Stomach (tissue), 8 donors: ENCODE measurements at regions not wholly inside any gene's neighbourhood (a gene's known extent, or its start where the extent isn't known, plus 50 kb on each side); places are given as distances from the start of the nearest gene placed in this dataset.

ENCODE experiments used
- DNase-seq, 2 donors: peaks; one replicate each; pipeline versions ENCODE4 v3.0.0 to v3.0.0-alpha.2; 2013 to 2019
- H3K27ac ChIP-seq, 5 donors: fragments of 200-600 bp in 4 of 5; sonication (generic) in 4 of 5; one replicate each; pipeline ENCODE4 v1.5.1; 2013 to 2019; ENCODE audit warnings: mild to moderate bottlenecking in 1 of 5, moderate library complexity in 1 of 5
- H3K27me3 ChIP-seq, 3 donors: fragments of 200-600 bp; sonication (generic); one replicate each; pipeline ENCODE4 v1.5.1; 2017 to 2019; ENCODE audit warnings: mixed run types in 1 of 3
- H3K36me3 ChIP-seq, 4 donors: fragments of 200-600 bp; sonication (generic); 1 replicate in 3 of 4; 2 replicates in 1 of 4; pipeline ENCODE4 v1.5.1; 2016 to 2019
- H3K4me1 ChIP-seq, 4 donors: fragments of 200-600 bp; sonication (generic); one replicate each; pipeline ENCODE4 v1.5.1; 2016 to 2019
- H3K4me3 ChIP-seq, 4 donors: fragments of 200-600 bp; sonication (generic) in 3 of 4; one replicate each; pipeline ENCODE4 v1.5.1; 2016 to 2019; ENCODE audit warnings: mild to moderate bottlenecking in 1 of 4
- H3K9me3 ChIP-seq, 4 donors: fragments of 200-600 bp; sonication (generic); one replicate each; pipeline ENCODE4 v1.5.1; 2016 to 2019
- EP300 ChIP-seq: sonication (generic); formaldehyde crosslinking; IDR thresholded peaks from one replicate; pipeline ENCODE4 v1.6.1; 2017; ENCODE audit warnings: antibody characterized with exemption
- POLR2A ChIP-seq, 4 donors: fragments of 450-650 bp; IDR thresholded peaks; one replicate each; pipeline ENCODE4 v1.6.1; 2016; ENCODE audit warnings: antibody characterized with exemption in 4 of 4, control low read depth in 2 of 4, mild to moderate bottlenecking in 1 of 4, moderate library complexity in 1 of 4
- POLR2AphosphoS5 ChIP-seq, 3 donors: sonication (generic); formaldehyde crosslinking; IDR thresholded peaks; one replicate each; pipeline ENCODE4 v1.6.1; 2016; ENCODE audit warnings: antibody characterized with exemption in 3 of 3
- WGBS, 5 donors: extraction: QIAGEN DNeasy Blood & Tissue Kit in 3 of 5; methylation state at CpG; one replicate each; pipeline versions ENCODE4 v1.1.5 to v1.1.7; 2013 to 2018; 5-methylcytosine and 5-hydroxymethylcytosine counted together
- intact Hi-C: fragments of 100-400 bp; cut with DNase I; formaldehyde crosslinking; loops from one replicate; pipeline ENCODE4 v1.15.1; 2023; ENCODE audit warnings: low total_unique reads
- TF ChIP-seq, protein P1 (sequence below), 7 experiments: fragments of 450-650 bp in 4 of 7; fragments of 200-600 bp in 3 of 7; sonication (generic) in 3 of 7; IDR thresholded peaks; one replicate each; pipeline ENCODE4 v1.5.1; 2016 to 2019; ENCODE audit warnings: antibody characterized with exemption in 7 of 7, control low read depth in 2 of 7, mild to moderate bottlenecking in 1 of 7
- donor health status: healthy with polysubstance abuse.
- donor health status: Bipolar disorder and iron deficiency.
- donor health status: healthy.

DNA sequence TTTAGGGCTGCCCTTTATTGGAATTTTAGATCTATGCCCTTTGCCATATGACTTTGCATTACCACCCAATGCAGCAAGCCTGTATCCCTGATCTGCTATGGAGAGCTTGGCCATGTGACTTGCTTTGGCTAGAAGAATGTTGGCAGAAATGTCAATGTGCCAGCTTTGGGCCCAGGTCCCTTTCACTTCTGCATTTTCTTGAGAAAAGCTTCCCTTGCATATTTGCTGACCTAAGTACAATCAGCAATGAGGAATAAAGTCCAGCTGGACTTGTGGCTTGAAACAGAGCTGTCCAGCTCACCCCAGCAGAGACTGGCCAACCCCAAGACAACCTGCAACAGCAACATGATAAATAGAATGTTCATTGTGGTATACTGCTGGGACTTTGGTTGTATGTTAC, 135.9 kb downstream of the PAH start:
- TF ChIP-seq, protein P1, sequence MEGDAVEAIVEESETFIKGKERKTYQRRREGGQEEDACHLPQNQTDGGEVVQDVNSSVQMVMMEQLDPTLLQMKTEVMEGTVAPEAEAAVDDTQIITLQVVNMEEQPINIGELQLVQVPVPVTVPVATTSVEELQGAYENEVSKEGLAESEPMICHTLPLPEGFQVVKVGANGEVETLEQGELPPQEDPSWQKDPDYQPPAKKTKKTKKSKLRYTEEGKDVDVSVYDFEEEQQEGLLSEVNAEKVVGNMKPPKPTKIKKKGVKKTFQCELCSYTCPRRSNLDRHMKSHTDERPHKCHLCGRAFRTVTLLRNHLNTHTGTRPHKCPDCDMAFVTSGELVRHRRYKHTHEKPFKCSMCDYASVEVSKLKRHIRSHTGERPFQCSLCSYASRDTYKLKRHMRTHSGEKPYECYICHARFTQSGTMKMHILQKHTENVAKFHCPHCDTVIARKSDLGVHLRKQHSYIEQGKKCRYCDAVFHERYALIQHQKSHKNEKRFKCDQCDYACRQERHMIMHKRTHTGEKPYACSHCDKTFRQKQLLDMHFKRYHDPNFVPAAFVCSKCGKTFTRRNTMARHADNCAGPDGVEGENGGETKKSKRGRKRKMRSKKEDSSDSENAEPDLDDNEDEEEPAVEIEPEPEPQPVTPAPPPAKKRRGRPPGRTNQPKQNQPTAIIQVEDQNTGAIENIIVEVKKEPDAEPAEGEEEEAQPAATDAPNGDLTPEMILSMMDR (IDR thresholded peaks at IDR 0.05): no peak
- TF ChIP-seq POLR2AphosphoS5 (IDR thresholded peaks at IDR 0.05): no peak
- no peak for TF ChIP-seq EP300
- no peak for TF ChIP-seq POLR2A (IDR thresholded peaks at IDR 0.05)
- H3K27ac ChIP-seq: no peak overlapping the region
- intact Hi-C loops: no loop called here
- H3K4me1 ChIP-seq: no peaks in the 10 kb centered on the region
- DNase-seq: no peak
- H3K9me3 ChIP-seq: no peaks in the 10 kb centered on the region
- H3K4me3 ChIP-seq: no peak overlapping the region
- no peaks in the 10 kb centered on the region for H3K36me3 ChIP-seq
- no peaks in the 10 kb centered on the region for H3K27me3 ChIP-seq

DNA sequence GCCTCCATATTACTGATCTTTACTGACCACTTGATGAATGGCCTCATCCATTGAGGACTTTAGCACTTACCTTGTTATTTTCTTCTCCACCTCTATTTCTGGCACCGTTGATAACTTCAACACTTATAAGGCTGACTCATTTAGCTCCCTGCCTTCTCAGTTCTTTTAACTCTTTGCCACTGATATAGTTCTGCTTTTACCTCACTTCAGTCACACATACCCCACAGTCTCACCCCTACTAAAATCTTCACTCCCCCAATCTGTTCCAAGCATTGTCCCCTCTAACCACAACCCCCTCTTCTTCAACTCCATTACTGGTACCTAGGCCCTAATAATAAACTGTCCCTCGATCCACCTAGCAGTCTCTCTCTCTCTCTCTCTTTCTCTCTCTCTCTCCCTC, 141.0 kb downstream of the PAH start:
- TF ChIP-seq POLR2A (IDR thresholded peaks at IDR 0.05): no peak
- no peak overlapping the region for H3K27ac ChIP-seq
- no peak for DNase-seq
- H3K36me3 ChIP-seq: no peaks in the 10 kb centered on the region
- H3K9me3 ChIP-seq: no peaks in the 10 kb centered on the region
- intact Hi-C loops: no loop called here
- no peak overlapping the region for H3K4me3 ChIP-seq
- H3K27me3 ChIP-seq: no peaks in the 10 kb centered on the region
- 48 to 63% (median 61%) methylated on average over 2 of the region's 2 CpGs for WGBS, 5 donors
- H3K4me1 ChIP-seq: no peaks in the 10 kb centered on the region

DNA sequence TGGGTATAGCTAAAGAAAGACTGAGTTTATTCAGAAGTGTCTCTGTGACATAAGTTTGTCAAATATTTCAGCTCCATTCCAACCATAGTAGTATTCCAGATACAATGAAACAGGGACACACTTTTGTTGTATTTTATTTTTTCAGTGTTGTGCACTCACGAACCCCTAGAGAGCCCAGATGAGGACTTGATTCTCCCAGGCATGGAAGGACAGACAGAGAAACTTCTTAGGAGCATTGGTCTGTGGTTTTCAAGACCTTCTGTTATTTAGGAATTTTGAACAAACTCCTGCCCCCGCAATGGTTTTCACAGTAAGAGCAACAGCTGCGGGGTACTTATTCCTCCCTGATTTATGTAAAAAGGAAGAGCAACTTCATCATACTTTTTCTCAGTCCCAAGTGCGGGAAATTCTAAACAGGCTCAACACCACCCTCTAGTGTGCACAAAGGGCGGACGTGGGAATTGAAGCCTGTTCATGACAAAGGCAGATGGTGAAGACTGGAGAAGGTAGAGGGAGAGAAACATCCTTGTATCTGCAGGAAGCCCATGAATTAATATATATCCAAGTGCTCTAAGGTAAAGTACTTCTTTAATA, 147.6 kb downstream of the PAH start:
- WGBS, 5 donors: 11 to 24% (median 14%) methylated on average over 6 of the region's 6 CpGs
- no peaks in the 10 kb centered on the region for H3K36me3 ChIP-seq
- intact Hi-C loops: no loop called here
- TF ChIP-seq EP300 (no peak), POLR2A (IDR thresholded peaks at IDR 0.05) (no peak)
- TF ChIP-seq, protein P1 (IDR thresholded peaks at IDR 0.05): peak in 5 of 7 experiments; percentile 35 to 53 (median 41)
- DNase-seq: peak; percentile 53 to 85
- H3K4me1 ChIP-seq: no peaks in the 10 kb centered on the region
- no peak overlapping the region for H3K27ac ChIP-seq
- H3K4me3 ChIP-seq: no peak overlapping the region
- no peaks in the 10 kb centered on the region for H3K9me3 ChIP-seq
- H3K27me3 ChIP-seq: no peaks in the 10 kb centered on the region

DNA sequence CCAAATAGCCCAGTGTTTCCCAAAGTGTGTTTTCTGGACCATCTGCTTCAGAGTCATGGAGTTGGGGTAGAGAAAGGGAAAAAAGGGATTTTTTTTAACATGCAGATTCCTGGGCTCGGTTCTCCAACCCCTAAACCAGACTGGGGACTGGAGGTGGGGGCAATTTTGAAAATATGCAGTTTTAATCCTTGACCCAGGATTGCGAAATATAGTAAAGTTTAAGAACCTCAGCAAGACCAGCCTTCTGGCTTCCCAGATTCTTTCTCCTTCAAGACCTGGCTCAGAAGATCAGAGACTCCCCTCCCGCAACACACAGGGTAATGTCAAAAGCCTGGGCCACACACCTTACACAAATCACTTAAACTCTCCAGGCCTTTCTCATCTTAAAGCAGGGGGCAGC, 150.1 kb downstream of the PAH start:
- no peak for TF ChIP-seq POLR2A (IDR thresholded peaks at IDR 0.05)
- 84 to 93% (median 88%) methylated on average over 3 of the region's 3 CpGs for WGBS, 5 donors
- no peak for DNase-seq
- no peaks in the 10 kb centered on the region for H3K9me3 ChIP-seq
- no peaks in the 10 kb centered on the region for H3K4me1 ChIP-seq
- intact Hi-C loops: no loop called here
- no peaks in the 10 kb centered on the region for H3K27me3 ChIP-seq
- no peak overlapping the region for H3K27ac ChIP-seq
- no peaks in the 10 kb centered on the region for H3K36me3 ChIP-seq
- H3K4me3 ChIP-seq: no peak overlapping the region

DNA sequence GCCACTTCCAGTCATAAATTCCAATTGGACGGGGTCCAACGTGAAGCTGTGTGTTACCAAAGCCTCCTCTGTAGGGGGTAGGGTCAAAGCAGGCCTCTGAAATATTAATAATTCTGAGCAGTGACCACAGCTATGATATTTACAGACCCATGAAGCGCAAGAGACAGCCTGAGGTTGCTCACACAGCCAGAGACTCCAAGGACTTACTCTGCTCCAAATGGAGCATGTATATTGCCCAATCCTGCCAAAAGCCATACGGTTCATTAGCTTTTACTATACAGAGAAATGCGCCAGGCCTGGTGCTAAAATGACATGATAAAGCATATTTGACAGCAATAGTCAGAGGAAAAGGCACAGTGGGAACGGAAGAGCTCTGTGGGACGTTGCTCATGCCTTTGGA, 151.3 kb downstream of the PAH start:
- Histone ChIP-seq H3K27me3 (no peaks in the 10 kb centered on the region), H3K9me3 (no peaks in the 10 kb centered on the region), H3K4me3 (no peak overlapping the region), H3K36me3 (no peaks in the 10 kb centered on the region), H3K27ac (no peak overlapping the region), H3K4me1 (no peaks in the 10 kb centered on the region)
- 76 to 86% (median 83%) methylated on average over 7 of the region's 7 CpGs for WGBS, 5 donors
- DNase-seq: no peak
- TF ChIP-seq EP300 (no peak), POLR2A (IDR thresholded peaks at IDR 0.05) (no peak), POLR2AphosphoS5 (IDR thresholded peaks at IDR 0.05) (no peak)
- TF ChIP-seq, protein P1 (IDR thresholded peaks at IDR 0.05): no peak
- intact Hi-C loops: no loop called here
